ENCODE measurements at regions not wholly inside any gene's neighbourhood (a gene's known extent, or its start where the extent isn't known, plus 50 kb on each side); places are given as distances from the start of the nearest gene placed in this dataset.

DNA sequence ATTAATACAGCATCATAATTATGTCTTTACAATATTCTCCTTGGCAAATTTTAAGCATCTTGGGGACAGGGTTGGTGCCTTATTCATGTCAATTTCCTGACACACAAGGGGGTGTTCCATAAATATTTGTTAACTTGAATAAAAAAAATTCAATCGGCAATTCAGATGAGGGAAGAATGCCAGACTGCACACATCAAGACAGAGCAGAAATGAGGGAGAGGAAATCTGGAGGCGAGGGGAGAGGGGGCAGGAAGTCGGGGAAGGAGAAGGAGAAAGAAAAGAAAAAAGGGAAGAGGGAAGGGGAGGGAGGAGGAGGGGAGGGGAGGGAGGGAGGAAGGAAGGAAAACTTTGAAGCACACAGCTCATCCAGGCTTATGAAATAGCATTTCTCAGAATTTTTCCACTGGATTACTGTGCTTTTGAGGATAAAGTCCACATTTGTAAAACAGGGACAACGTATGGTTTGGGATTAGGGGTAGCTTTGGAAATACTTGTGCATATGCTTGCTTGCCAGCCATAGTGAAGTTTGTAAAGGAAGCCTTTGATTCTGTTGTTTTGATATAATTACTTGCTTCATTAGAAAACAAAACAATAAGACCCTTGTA, 362.1 kb downstream of the SAMD5 start:
- no peaks in the 10 kb centered on the region; the same call in 1 of the 2 replicates for H3K27me3 ChIP-seq (replicated peaks; ENCODE audit: control insufficient read depth, insufficient read depth, low read length)
- no peak for TF ChIP-seq CTCF (IDR thresholded peaks at IDR 0.05; ENCODE audit: insufficient read depth, low read length, poor library complexity, severe bottlenecking)
- no peak for DNase-seq (ENCODE audit: extremely low read depth, insufficient read length)
- no peaks in the 10 kb centered on the region for H3K36me3 ChIP-seq (ENCODE audit: control insufficient read depth, insufficient read depth, low read length)
- no peak overlapping the region for H3K4me3 ChIP-seq (replicated peaks; ENCODE audit: low read depth, low read length)

- no peaks in the 10 kb centered on the region; the same call in 1 of the 2 replicates for H3K27me3 ChIP-seq (replicated peaks; ENCODE audit: control insufficient read depth, insufficient read depth, low read length)
- no peak overlapping the region for H3K4me3 ChIP-seq (replicated peaks; ENCODE audit: low read depth, low read length)
- no peak for TF ChIP-seq CTCF (IDR thresholded peaks at IDR 0.05; ENCODE audit: insufficient read depth, low read length, poor library complexity, severe bottlenecking)
- DNase-seq (ENCODE audit: extremely low read depth, insufficient read length), result no peak
- H3K36me3 ChIP-seq (ENCODE audit: control insufficient read depth, insufficient read depth, low read length), result no peaks in the 10 kb centered on the region
Observed at GRCh38 chr6:147872002-147872401, 363.5 kb downstream of the SAMD5 start.

GRCh38 chr6:147873816-147874215, 365.3 kb downstream of the SAMD5 start:
- TF ChIP-seq CTCF (IDR thresholded peaks at IDR 0.05; ENCODE audit: insufficient read depth, low read length, poor library complexity, severe bottlenecking), result no peak
- Histone ChIP-seq H3K27me3 (replicated peaks; ENCODE audit: control insufficient read depth, insufficient read depth, low read length) (no peaks in the 10 kb centered on the region; the same call in 1 of the 2 replicates), H3K36me3 (ENCODE audit: control insufficient read depth, insufficient read depth, low read length) (no peaks in the 10 kb centered on the region), H3K4me3 (replicated peaks; ENCODE audit: low read depth, low read length) (no peak overlapping the region)
- no peak for DNase-seq (ENCODE audit: extremely low read depth, insufficient read length)

GRCh38 chr6:147874322-147874721, 365.8 kb downstream of the SAMD5 start:
- no peak for TF ChIP-seq CTCF (IDR thresholded peaks at IDR 0.05; ENCODE audit: insufficient read depth, low read length, poor library complexity, severe bottlenecking)
- H3K36me3 ChIP-seq (ENCODE audit: control insufficient read depth, insufficient read depth, low read length), result no peaks in the 10 kb centered on the region
- no peak overlapping the region for H3K4me3 ChIP-seq (replicated peaks; ENCODE audit: low read depth, low read length)
- no peak for DNase-seq (ENCODE audit: extremely low read depth, insufficient read length)
- no peaks in the 10 kb centered on the region; the same call in 1 of the 2 replicates for H3K27me3 ChIP-seq (replicated peaks; ENCODE audit: control insufficient read depth, insufficient read depth, low read length)

GRCh38 chr6:147879031-147879580, 370.6 kb downstream of the SAMD5 start:
- Histone ChIP-seq H3K36me3 (ENCODE audit: control insufficient read depth, insufficient read depth, low read length) (no peaks in the 10 kb centered on the region), H3K4me3 (replicated peaks; ENCODE audit: low read depth, low read length) (no peak overlapping the region), H3K27me3 (replicated peaks; ENCODE audit: control insufficient read depth, insufficient read depth, low read length) (no peaks in the 10 kb centered on the region; the same call in 1 of the 2 replicates)
- no peak for TF ChIP-seq CTCF (IDR thresholded peaks at IDR 0.05; ENCODE audit: insufficient read depth, low read length, poor library complexity, severe bottlenecking)
- DNase-seq (ENCODE audit: extremely low read depth, insufficient read length), result no peak

Data from GM06990 (cell line).